AG04449 (cell line): ENCODE measurements at regions not wholly inside any gene's neighbourhood (a gene's known extent, or its start where the extent isn't known, plus 50 kb on each side); places are given as distances from the start of the nearest gene placed in this dataset.

ENCODE experiments used
- CTCF ChIA-PET: fragments of 350-600 bp; formaldehyde crosslinking; extraction: SDS; loops from one replicate; lab custom pipeline; 2021; ENCODE audit warnings: antibody characterized with exemption; lab: Yijun Ruan, JAX
- POLR2A ChIA-PET: fragments of 400-600, 350-600 bp; formaldehyde crosslinking; extraction: SDS; loops from one replicate; lab custom pipeline; 2020; ENCODE audit warnings: antibody characterized with exemption, inconsistent platforms; lab: Yijun Ruan, JAX
- DNase-seq: peaks from one replicate; pipeline ENCODE4 v3.0.0-alpha.2; 2010; ENCODE audit warnings: low read depth, low spot score
- H3K4me3 ChIP-seq: 2 replicates; pipeline ENCODE4 v1.5.1; 2011; ENCODE audit warnings: low read depth, mild to moderate bottlenecking, control low read depth, low read length
- CTCF ChIP-seq: IDR thresholded peaks from one replicate; pipeline ENCODE4 v1.5.1; 2011; ENCODE audit warnings: mild to moderate bottlenecking, moderate library complexity, low read length, control low read depth, inconsistent platforms; ENCODE audit not compliant: insufficient read depth; ENCODE audit errors: missing control alignments

GRCh38 chr2:187084524-187084923, 235.6 kb upstream of the ZSWIM2 start:
- CTCF ChIA-PET = no interaction called here
- TF ChIP-seq CTCF = no peak
- POLR2A ChIA-PET = no interaction called here
- no peak overlapping the region for H3K4me3 ChIP-seq
- DNase-seq = no peak

GRCh38 chr2:187081461-187081860, 232.5 kb upstream of the ZSWIM2 start:
- ChIA-PET POLR2A (interaction anchor here (0.6 kb wide), 1 partner anchor 114 kb away, joined by 7 read pairs; no protein-coding TSS in a partner anchor), CTCF (no interaction called here)
- no peak for TF ChIP-seq CTCF

GRCh38 chr2:187079901-187080300, 230.9 kb upstream of the ZSWIM2 start:
- no peak overlapping the region for H3K4me3 ChIP-seq
- DNase-seq = no peak
- no peak for TF ChIP-seq CTCF
- ChIA-PET POLR2A (no interaction called here), CTCF (no interaction called here)

More at GRCh38 chr2:187081461-187081860, 232.5 kb upstream of the ZSWIM2 start:
- no peak overlapping the region for H3K4me3 ChIP-seq
- DNase-seq = no peak

GRCh38 chr2:187078297-187078696, 229.3 kb upstream of the ZSWIM2 start:
- no peak for TF ChIP-seq CTCF
- CTCF ChIA-PET = no interaction called here
- H3K4me3 ChIP-seq = no peak overlapping the region
- DNase-seq = no peak
- POLR2A ChIA-PET = no interaction called here

- TF ChIP-seq CTCF = no peak
- no peak for DNase-seq
- H3K4me3 ChIP-seq = no peak overlapping the region
- POLR2A ChIA-PET = no interaction called here
- CTCF ChIA-PET = no interaction called here
These were observed 226.7 kb upstream of the ZSWIM2 start for GRCh38 chr2:187075671-187076070.

GRCh38 chr2:187075199-187075635, 226.2 kb upstream of the ZSWIM2 start:
- TF ChIP-seq CTCF = no peak
- POLR2A ChIA-PET = no interaction called here
- no peak overlapping the region for H3K4me3 ChIP-seq
- no peak for DNase-seq
- CTCF ChIA-PET = no interaction called here
